ENCODE measurements at regions not wholly inside any gene's neighbourhood (a gene's known extent, or its start where the extent isn't known, plus 50 kb on each side); places are given as distances from the start of the nearest gene placed in this dataset.

- no peak for DNase-seq (ENCODE audit: low read depth)
- no peak overlapping the region for H3K4me3 ChIP-seq (ENCODE audit: control insufficient read depth, low read depth, low read length)
- no peak for TF ChIP-seq CTCF (conservative IDR thresholded peaks at IDR 0.05; ENCODE audit: control insufficient read depth, insufficient read depth, low read depth, low read length)
These were observed 956.5 kb downstream of the TFAP2A start for GRCh38 chr6:9458424-9458823.

DNA sequence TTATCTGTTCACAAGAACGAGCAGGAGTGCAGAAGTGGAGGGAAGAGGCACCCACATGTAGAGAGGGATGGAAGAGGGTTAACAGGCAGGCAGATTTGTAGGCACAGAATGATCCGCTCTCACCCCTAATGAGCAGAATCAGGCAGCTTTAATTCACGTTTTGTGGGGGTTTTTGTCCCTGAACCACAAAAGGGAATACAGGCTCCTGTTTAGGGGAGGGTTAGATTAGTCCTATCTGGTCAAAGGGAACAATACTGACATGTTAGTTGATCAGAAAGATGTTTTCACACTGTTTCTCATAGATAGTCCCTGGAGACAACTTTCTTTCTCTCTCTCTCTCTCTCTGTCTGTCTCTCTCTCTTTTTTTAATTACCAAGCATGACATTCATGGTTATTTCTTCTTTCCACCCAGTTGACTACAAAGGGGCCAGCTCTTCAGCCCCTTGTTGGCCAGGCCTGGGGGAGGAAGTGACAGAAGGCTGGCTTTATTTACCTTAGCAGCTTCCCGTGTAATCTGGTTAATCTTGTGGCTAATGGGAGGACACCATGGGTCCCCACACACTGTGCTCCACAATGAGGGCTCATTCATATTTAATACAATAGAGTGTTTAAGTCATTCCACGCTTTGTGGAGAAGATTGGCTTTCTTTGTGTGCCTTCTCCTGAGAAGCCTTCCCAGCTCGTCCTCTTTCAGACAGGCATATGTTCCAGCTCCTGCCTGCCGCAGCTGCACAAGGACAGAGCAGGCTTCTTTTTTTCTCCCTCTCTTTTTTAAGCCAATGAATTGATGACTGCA is 958.8 kb downstream of the TFAP2A start:
- TF ChIP-seq CTCF (conservative IDR thresholded peaks at IDR 0.05; ENCODE audit: control insufficient read depth, insufficient read depth, low read depth, low read length): no peak
- H3K4me3 ChIP-seq (ENCODE audit: control insufficient read depth, low read depth, low read length): no peak overlapping the region
- no peak for DNase-seq (ENCODE audit: low read depth)

DNA sequence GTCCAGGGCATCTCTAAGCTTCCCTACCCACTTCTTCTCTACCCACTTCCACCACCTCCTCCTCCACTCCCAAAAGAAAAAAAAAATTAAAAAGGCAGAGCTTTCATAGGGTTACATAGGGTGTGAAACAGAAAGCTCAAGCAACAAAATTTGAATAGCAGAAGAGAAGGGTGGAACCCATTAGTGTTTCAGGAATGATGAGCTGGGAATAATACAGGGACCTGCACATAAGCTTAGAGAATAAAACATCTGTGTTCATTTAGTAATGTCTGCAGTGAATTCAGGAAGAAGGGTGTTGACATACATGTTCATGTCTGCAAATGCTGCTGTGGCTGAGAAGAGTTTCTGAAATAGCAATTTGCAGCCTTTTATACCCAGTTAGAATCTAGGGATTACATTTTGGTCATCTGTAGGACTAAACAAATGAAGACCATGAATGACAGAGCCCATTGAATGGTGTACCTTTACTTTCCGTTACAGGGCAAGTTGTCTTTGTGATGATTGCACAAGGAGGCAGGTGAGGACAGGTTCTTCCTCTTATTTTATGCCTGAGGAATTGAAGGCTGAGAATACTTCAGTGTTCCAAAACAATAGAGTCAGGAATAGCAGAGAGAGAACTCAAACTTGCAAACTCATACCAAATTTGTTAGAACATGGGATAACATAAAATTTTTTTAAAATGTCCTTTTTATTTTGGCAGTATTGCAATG is 975.1 kb downstream of the TFAP2A start:
- DNase-seq (ENCODE audit: low read depth): no peak
- no peak overlapping the region for H3K4me3 ChIP-seq (ENCODE audit: control insufficient read depth, low read depth, low read length)
- no peak for TF ChIP-seq CTCF (conservative IDR thresholded peaks at IDR 0.05; ENCODE audit: control insufficient read depth, insufficient read depth, low read depth, low read length)

- no peak for DNase-seq (ENCODE audit: low read depth)
- H3K4me3 ChIP-seq (ENCODE audit: control insufficient read depth, low read depth, low read length): no peak overlapping the region
- no peak for TF ChIP-seq CTCF (conservative IDR thresholded peaks at IDR 0.05; ENCODE audit: control insufficient read depth, insufficient read depth, low read depth, low read length)
These were observed 977.0 kb downstream of the TFAP2A start for GRCh38 chr6:9437836-9438235.

DNA sequence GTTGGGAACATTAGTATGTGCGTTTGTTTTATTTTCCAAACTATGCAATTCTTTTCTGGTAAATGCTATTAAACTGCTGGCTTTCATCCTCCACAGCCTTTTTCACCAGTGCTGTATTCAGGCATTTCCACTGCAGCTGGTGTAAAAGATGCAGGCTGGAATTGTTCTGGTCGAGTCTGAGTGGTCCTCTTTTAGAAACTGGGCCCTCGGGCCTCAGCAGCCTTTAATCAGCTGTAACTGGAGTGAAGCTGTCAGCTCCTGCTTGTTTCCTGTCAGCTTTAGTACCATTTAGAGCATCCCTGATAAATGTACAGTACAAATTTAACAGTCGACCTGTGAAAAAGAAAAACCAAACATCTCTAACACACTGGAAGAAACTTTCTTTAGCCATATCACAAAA is 979.6 kb downstream of the TFAP2A start:
- DNase-seq (ENCODE audit: low read depth): no peak
- TF ChIP-seq CTCF (conservative IDR thresholded peaks at IDR 0.05; ENCODE audit: control insufficient read depth, insufficient read depth, low read depth, low read length): no peak
- H3K4me3 ChIP-seq (ENCODE audit: control insufficient read depth, low read depth, low read length): no peak overlapping the region

DNA sequence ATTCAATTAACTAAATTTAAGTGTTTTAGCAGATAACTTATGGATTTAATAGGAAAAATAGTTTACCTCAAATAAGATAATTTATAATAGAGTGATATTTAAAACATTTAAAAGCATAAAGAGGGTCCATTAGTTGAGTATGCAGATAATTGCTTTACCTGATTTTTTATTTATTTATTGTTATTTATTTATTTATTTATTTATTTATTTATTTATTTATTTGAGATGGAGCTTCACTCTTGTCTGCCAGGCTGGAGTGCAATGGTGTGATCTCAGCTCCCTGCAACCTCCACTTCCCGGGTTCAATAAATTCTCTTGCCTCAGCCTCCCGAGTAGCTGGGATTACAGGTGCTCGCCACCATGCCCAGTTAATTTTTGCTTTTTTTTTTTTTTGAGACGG is 982.9 kb downstream of the TFAP2A start:
- H3K4me3 ChIP-seq (ENCODE audit: control insufficient read depth, low read depth, low read length): no peak overlapping the region
- no peak for TF ChIP-seq CTCF (conservative IDR thresholded peaks at IDR 0.05; ENCODE audit: control insufficient read depth, insufficient read depth, low read depth, low read length)
- DNase-seq (ENCODE audit: low read depth): no peak
